NB4 (cell line): ENCODE measurements at regions not wholly inside any gene's neighbourhood (a gene's known extent, or its start where the extent isn't known, plus 50 kb on each side); places are given as distances from the start of the nearest gene placed in this dataset.

ENCODE experiments used
- CTCF ChIP-seq: IDR thresholded peaks from one replicate; pipeline ENCODE4 v1.5.1; 2012; ENCODE audit warnings: low read depth, low read length
- POLR2A ChIP-seq: IDR thresholded peaks from 2 replicates; pipeline ENCODE4 v1.6.1; 2011; ENCODE audit warnings: mild to moderate bottlenecking; ENCODE audit not compliant: insufficient read length; ENCODE audit errors: extremely low read depth

- TF ChIP-seq CTCF (no peak), POLR2A (no peak)
Observed at GRCh38 chr21:26758083-26758880, 86.9 kb downstream of the ADAMTS1 start.
